K562 (cell line): ENCODE measurements at regions not wholly inside any gene's neighbourhood (a gene's known extent, or its start where the extent isn't known, plus 50 kb on each side); places are given as distances from the start of the nearest gene placed in this dataset.

Experiments used
- ATAC-seq: fragments of 200-7000 bp; cut with Tn5 transposase; 3 replicates; pipeline ENCODE4 v1.9.1; 2020; ENCODE audit warnings: moderate library complexity
- BruUV-seq: library from RNA; stranded (reverse); fragments of 400-500 nt; replicated peaks from 2 replicates; lab custom pipeline; 2021; lab: Mats Ljungman, UMichigan
- CTCF ChIA-PET: fragments of 300-600 bp; formaldehyde crosslinking; extraction: SDS; loops from one replicate; lab custom pipeline; 2021; ENCODE audit warnings: low intra/inter-chr PET ratio; lab: Yijun Ruan, JAX
- POLR2A ChIA-PET: fragments of 300-600, 350-650 bp; sonication (Branson Sonifier 250); formaldehyde crosslinking; extraction: SDS; loops from one replicate; lab custom pipeline; 2021; ENCODE audit warnings: antibody characterized with exemption, inconsistent platforms; lab: Yijun Ruan, JAX
- DNase-seq, 4 experiments: peaks; one replicate each; pipeline versions ENCODE4 v3.0.0 to v3.0.0-alpha.2; 2011 to 2018; ENCODE audit warnings: low spot score in 3 of 4, mixed read lengths in 3 of 4; ENCODE audit errors: extremely low read depth in 1 of 4
- FAIRE-seq: peaks from 2 replicates; lab custom pipeline; 2011; peaks lifted over from hg19 to GRCh38; lab: Jason Lieb, UNC
- H2AFZ ChIP-seq: 2 replicates; pipeline ENCODE4 v1.6.0; 2011; ENCODE audit warnings: low read depth, low read length, control low read depth, inconsistent platforms
- H3K27ac ChIP-seq: fragments of 200-600 bp; 3 replicates; pipeline ENCODE4 v1.8.0; 2011; ENCODE audit warnings: low read depth, mild to moderate bottlenecking, control low read depth, inconsistent platforms, low read length, moderate library complexity, mixed read lengths; ENCODE audit errors: extremely low read depth
- H3K27me3 ChIP-seq, 2 experiments: fragments of 300-600 bp in 1 of 2; 2 replicates in 1 of 2; 3 replicates in 1 of 2; pipeline versions ENCODE4 v1.6.0 to v1.8.0; 2011; ENCODE audit warnings: inconsistent platforms in 2 of 2, low read length in 2 of 2, mild to moderate bottlenecking in 1 of 2, mixed read lengths in 1 of 2, moderate library complexity in 1 of 2; ENCODE audit not compliant: control insufficient read depth in 2 of 2, insufficient read depth in 2 of 2
- H3K36me3 ChIP-seq: fragments of 300-600 bp; 3 replicates; pipeline ENCODE4 v1.8.0; 2011; ENCODE audit warnings: mild to moderate bottlenecking, low read length, inconsistent platforms; ENCODE audit not compliant: control insufficient read depth, insufficient read depth
- H3K4me1 ChIP-seq, 2 experiments: fragments of 200-600 bp in 1 of 2; replicated peaks in 1 of 2; 2 replicates in 1 of 2; 3 replicates in 1 of 2; pipeline versions ENCODE4 v1.5.1 to v1.8.0; 2011; ENCODE audit warnings: inconsistent platforms in 2 of 2, low read length in 2 of 2, mild to moderate bottlenecking in 1 of 2, mixed read lengths in 1 of 2, moderate library complexity in 1 of 2; ENCODE audit not compliant: control insufficient read depth in 2 of 2, insufficient read depth in 2 of 2
- H3K4me2 ChIP-seq: 2 replicates; pipeline ENCODE4 v1.6.1; 2011; ENCODE audit warnings: low read length, control low read depth, inconsistent platforms, mixed read lengths; ENCODE audit not compliant: insufficient read depth
- H3K4me3 ChIP-seq: fragments of 200-600 bp; sonication (generic), shearing (Covaris generic); 2 replicates; pipeline ENCODE4 v1.5.1; 2016; ENCODE audit warnings: control low read depth, inconsistent platforms
- H3K79me2 ChIP-seq: fragments of 200-600 bp; 3 replicates; pipeline ENCODE4 v1.8.0; 2011; ENCODE audit warnings: low read length, inconsistent platforms; ENCODE audit not compliant: control insufficient read depth, insufficient read depth
- H3K9ac ChIP-seq, 2 experiments: 2 replicates each; pipeline versions ENCODE4 v1.6.0 to v1.6.1; 2011; ENCODE audit warnings: low read depth in 2 of 2, low read length in 2 of 2, control low read depth in 1 of 2, inconsistent platforms in 1 of 2, mild to moderate bottlenecking in 1 of 2, mixed read lengths in 1 of 2; ENCODE audit not compliant: insufficient read depth in 1 of 2
- H3K9me1 ChIP-seq: one replicate; pipeline ENCODE4 v1.6.0; 2011; ENCODE audit warnings: inconsistent platforms, mild to moderate bottlenecking, low read length, moderate library complexity; ENCODE audit not compliant: control insufficient read depth, insufficient read depth
- H3K9me3 ChIP-seq: replicated peaks from 2 replicates; pipeline ENCODE4 v1.5.1; 2011; ENCODE audit warnings: low read depth, low read length, inconsistent platforms; ENCODE audit not compliant: control insufficient read depth, insufficient read depth
- H4K20me1 ChIP-seq: replicated peaks from 2 replicates; pipeline ENCODE4 v1.6.1; 2011; ENCODE audit warnings: low read length, inconsistent platforms, mixed read lengths; ENCODE audit not compliant: control insufficient read depth, insufficient read depth
- GATA2 ChIP-seq: sonication (generic); formaldehyde crosslinking; IDR thresholded peaks from 2 replicates; pipeline ENCODE4 v1.4.0; 2020; ENCODE audit warnings: mild to moderate bottlenecking, missing genetic modification reagents
- KLF6 ChIP-seq: fragments of 250-450 bp; sonication (Bioruptor Pico); IDR thresholded peaks from 2 replicates; pipeline ENCODE4 v1.4.0; 2020; ENCODE audit warnings: mild to moderate bottlenecking, moderate library complexity, borderline replicate concordance
- MCM2 ChIP-seq: fragments of 450-650 bp; IDR thresholded peaks from 2 replicates; pipeline ENCODE4 v1.6.1; 2017; ENCODE audit warnings: low read depth, mild to moderate bottlenecking
- NFYB ChIP-seq: IDR thresholded peaks from 2 replicates; pipeline ENCODE4 v1.6.1; 2011; ENCODE audit warnings: mild to moderate bottlenecking, moderate library complexity; ENCODE audit not compliant: insufficient read length; ENCODE audit errors: extremely low read depth
- NKRF ChIP-seq: fragments of 450-650 bp; IDR thresholded peaks from 2 replicates; pipeline ENCODE4 v1.6.1; 2016; ENCODE audit warnings: borderline replicate concordance
- PKNOX1 ChIP-seq: fragments of 450-650 bp; IDR thresholded peaks from 2 replicates; pipeline ENCODE4 v1.6.1; 2016
- TCF7L2 ChIP-seq: fragments of 150-350 bp; IDR thresholded peaks from 2 replicates; pipeline ENCODE4 v1.6.1; 2016; ENCODE audit warnings: low read depth, mild to moderate bottlenecking, low read length, moderate library complexity
- ZC3H4 ChIP-seq: sonication (generic); formaldehyde crosslinking; IDR thresholded peaks from 2 replicates; pipeline ENCODE4 v1.9.0; 2021; ENCODE audit warnings: missing genetic modification reagents, borderline replicate concordance
- ZNF146 ChIP-seq: IDR thresholded peaks from one replicate; pipeline ENCODE4 v1.6.1; 2018; ENCODE audit warnings: missing compliant biosample characterization; ENCODE audit not compliant: unreplicated experiment
- WGBS: fragments of 100-300 bp; shearing (Covaris generic); methylation state at CpG from one replicate; pipeline ENCODE4 v1.1.6; 2016; ENCODE audit warnings: low coverage, mixed read lengths; ENCODE audit not compliant: insufficient coverage; ENCODE audit errors: missing lambda C conversion rate; 5-methylcytosine and 5-hydroxymethylcytosine counted together
- in situ Hi-C: fragments of 300-500 bp; cut with MboI; formaldehyde crosslinking; loops from 4 replicates; pipeline ENCODE4 v1.15.0; 2018; ENCODE audit warnings: inconsistent platforms, mixed read lengths
- intact Hi-C: fragments of 100-400 bp; cut with micrococcal nuclease; formaldehyde crosslinking; loops from 2 replicates; pipeline ENCODE4 v1.14.2; 2022
- TF ChIP-seq, protein P1 (sequence below), 2 experiments: fragments of 250-450 bp in 1 of 2; fragments of 450-650 bp in 1 of 2; sonication (Bioruptor Pico) in 1 of 2; IDR thresholded peaks; 2 replicates each; pipeline versions ENCODE4 v1.6.1 to v1.8.0; 2016 to 2021; ENCODE audit warnings: mild to moderate bottlenecking in 2 of 2, moderate library complexity in 2 of 2, missing compliant biosample characterization in 1 of 2, missing genetic modification characterization in 1 of 2

- no peak overlapping the region for H2AFZ ChIP-seq
- no peaks in the 10 kb centered on the region; a peak in 2 of 5 replicates for H3K4me1 ChIP-seq
- no peak for TF ChIP-seq MCM2
- TF ChIP-seq GATA2 (CRISPR knock-in tag), result no peak
- TF ChIP-seq, protein P1, sequence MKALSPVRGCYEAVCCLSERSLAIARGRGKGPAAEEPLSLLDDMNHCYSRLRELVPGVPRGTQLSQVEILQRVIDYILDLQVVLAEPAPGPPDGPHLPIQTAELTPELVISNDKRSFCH (CRISPR knock-in tag; IDR thresholded peaks at IDR 0.05), result no peak
- TF ChIP-seq, protein P1 (tag; IDR thresholded peaks at IDR 0.05), result no peak
- no peak for TF ChIP-seq KLF6 (CRISPR knock-in tag)
- TF ChIP-seq NKRF, result no peak
- TF ChIP-seq NFYB, result no peak
- no peak for TF ChIP-seq ZNF146 (CRISPR knock-in tag)
- TF ChIP-seq ZC3H4 (CRISPR knock-in tag), result no peak
- TF ChIP-seq PKNOX1, result no peak
- no peak for TF ChIP-seq TCF7L2
- TF ChIP-seq, all 486 proteins: peak for 0
- H3K9ac ChIP-seq, result no peak overlapping the region
- no peak for DNase-seq
- intact Hi-C loops, result no loop called here
- H4K20me1 ChIP-seq, result 0 out of 2 replicates have a peak, but pooled peaks cover 11% of the 10 kb centered on the region
- no peak for FAIRE-seq
- no peak for ATAC-seq
- under 1% methylated on average over 8 of the region's 8 CpGs for WGBS
- POLR2A ChIA-PET, result interaction anchor here (0.6 kb wide), 1 partner anchor 165 kb away, joined by 3 read pairs; no protein-coding TSS in a partner anchor
- in situ Hi-C loops, result no loop called here
- H3K36me3 ChIP-seq, result no peaks in the 10 kb centered on the region
- H3K27ac ChIP-seq, result no peak overlapping the region
- no peak overlapping the region for H3K4me3 ChIP-seq
- CTCF ChIA-PET, result no interaction called here
- H3K79me2 ChIP-seq, result no peaks in the 10 kb centered on the region
- peaks cover 37 to 67% of the 10 kb centered on the region in 2 experiments for H3K27me3 ChIP-seq
- no peaks in the 10 kb centered on the region for H3K9me3 ChIP-seq
- BruUV-seq, result no TSS peak
- no peaks in the 10 kb centered on the region for H3K9me1 ChIP-seq
- H3K4me2 ChIP-seq, result no peak overlapping the region
These were observed 99.1 kb upstream of the DISP3 start for GRCh38 chr1:11379851-11380250.
